H1 (cell line): ENCODE measurements at regions not wholly inside any gene's neighbourhood (a gene's known extent, or its start where the extent isn't known, plus 50 kb on each side); places are given as distances from the start of the nearest gene placed in this dataset.

ENCODE experiments used
- CTCF ChIA-PET: fragments of 300-600 bp; sonication (Branson Sonifier 250); formaldehyde crosslinking; loops from one replicate; lab custom pipeline; 2021; ENCODE audit not compliant: partially characterized antibody; lab: Charles Lee
- POLR2A ChIA-PET: fragments of 300-600 bp; sonication (Branson Sonifier 250); formaldehyde crosslinking; loops from one replicate; lab custom pipeline; 2021; ENCODE audit warnings: inconsistent platforms; ENCODE audit not compliant: partially characterized antibody; lab: Charles Lee
- DNase-seq, 2 experiments: peaks; one replicate each; pipeline versions ENCODE4 v3.0.0 to v3.0.0-alpha.2; 2010 to 2022; ENCODE audit warnings: low spot score in 2 of 2, low read depth in 1 of 2, mixed read lengths in 1 of 2
- FAIRE-seq: peaks from 2 replicates; lab custom pipeline; 2011; peaks lifted over from hg19 to GRCh38; lab: Jason Lieb, UNC
- H2AFZ ChIP-seq: 2 replicates; pipeline ENCODE4 v1.8.1; 2012; ENCODE audit warnings: low read length, inconsistent platforms
- H2AK5ac ChIP-seq: 2 replicates; pipeline ENCODE4 v1.6.1; 2013; ENCODE audit warnings: low read depth, low read length
- H2BK120ac ChIP-seq: replicated peaks from 2 replicates; pipeline ENCODE3; 2013; ENCODE audit warnings: low read depth, low read length, inconsistent platforms
- H2BK12ac ChIP-seq: 2 replicates; pipeline ENCODE4 v1.6.1; 2013; ENCODE audit warnings: low read depth, low read length
- H2BK15ac ChIP-seq: 2 replicates; pipeline ENCODE4 v1.6.1; 2013; ENCODE audit warnings: low read length
- H2BK20ac ChIP-seq: 2 replicates; pipeline ENCODE4 v1.6.1; 2013; ENCODE audit warnings: low read length
- H2BK5ac ChIP-seq: 2 replicates; pipeline ENCODE4 v1.6.1; 2013; ENCODE audit warnings: low read depth, low read length
- H3K14ac ChIP-seq: 2 replicates; pipeline ENCODE4 v1.6.1; 2013; ENCODE audit warnings: inconsistent platforms; ENCODE audit not compliant: insufficient read length
- H3K18ac ChIP-seq: 2 replicates; pipeline ENCODE4 v1.6.1; 2013; ENCODE audit warnings: low read length; ENCODE audit errors: extremely low read depth
- H3K23ac ChIP-seq: 2 replicates; pipeline ENCODE4 v1.6.1; 2013; ENCODE audit warnings: inconsistent platforms; ENCODE audit not compliant: insufficient read length
- H3K23me2 ChIP-seq: 2 replicates; pipeline ENCODE4 v1.6.1; 2013; ENCODE audit warnings: low read depth, low read length
- H3K27ac ChIP-seq: 2 replicates; pipeline ENCODE4 v1.6.1; 2011; ENCODE audit warnings: low read depth, low read length, inconsistent platforms
- H3K27me3 ChIP-seq, 4 experiments: replicated peaks in 1 of 4; 1 replicate in 1 of 4; 2 replicates in 3 of 4; pipeline versions ENCODE4 v1.6.1 to v1.8.1; 2011 to 2013; ENCODE audit warnings: low read length in 3 of 4, mild to moderate bottlenecking in 3 of 4, inconsistent platforms in 2 of 4, mixed read lengths in 2 of 4, moderate library complexity in 1 of 4; ENCODE audit not compliant: control insufficient read depth in 3 of 4, insufficient read depth in 3 of 4; ENCODE audit errors: extremely low read depth in 1 of 4
- H3K36me3 ChIP-seq, 4 experiments: 2 replicates each; pipeline versions ENCODE4 v1.6.1 to v1.8.1; 2011 to 2013; ENCODE audit warnings: mild to moderate bottlenecking in 4 of 4, low read length in 3 of 4, moderate library complexity in 2 of 4, control low read depth in 1 of 4, inconsistent platforms in 1 of 4; ENCODE audit not compliant: insufficient read depth in 4 of 4, control insufficient read depth in 2 of 4
- H3K4ac ChIP-seq: replicated peaks from 2 replicates; pipeline ENCODE3; 2013; ENCODE audit warnings: low read length, low read depth, mixed read lengths, inconsistent platforms; ENCODE audit not compliant: insufficient read length
- H3K4me1 ChIP-seq, 4 experiments: replicated peaks in 1 of 4; 1 replicate in 1 of 4; 2 replicates in 3 of 4; pipeline versions ENCODE4 v1.6.1 to v1.8.1; 2011 to 2013; ENCODE audit warnings: low read length in 3 of 4, inconsistent platforms in 2 of 4, mixed read lengths in 1 of 4; ENCODE audit not compliant: insufficient read depth in 4 of 4, control insufficient read depth in 3 of 4
- H3K4me2 ChIP-seq, 2 experiments: 2 replicates each; pipeline versions ENCODE4 v1.6.1 to v1.8.1; 2011 to 2013; ENCODE audit warnings: low read depth in 2 of 2, low read length in 2 of 2, control low read depth in 1 of 2, inconsistent platforms in 1 of 2, mild to moderate bottlenecking in 1 of 2; ENCODE audit not compliant: insufficient read depth in 1 of 2
- H3K4me3 ChIP-seq, 4 experiments: fragments of 200-600, 300-600 bp in 1 of 4; sonication (generic), shearing (Covaris generic), sonication (Bioruptor Twin) in 1 of 4; 2 replicates each; pipeline versions ENCODE4 v1.5.1 to v1.8.1; 2011 to 2016; ENCODE audit warnings: low read length in 4 of 4, low read depth in 3 of 4, control low read depth in 2 of 4, inconsistent platforms in 2 of 4, mild to moderate bottlenecking in 2 of 4, mixed read lengths in 1 of 4, moderate library complexity in 1 of 4; ENCODE audit not compliant: insufficient read depth in 2 of 4; ENCODE audit errors: extremely low read depth in 1 of 4
- H3K56ac ChIP-seq: replicated peaks from 2 replicates; pipeline ENCODE3; 2013; ENCODE audit warnings: low read depth, mild to moderate bottlenecking, mixed read lengths, low read length, inconsistent platforms; ENCODE audit not compliant: insufficient read length
- H3K79me1 ChIP-seq: 2 replicates; pipeline ENCODE4 v1.6.1; 2013; ENCODE audit warnings: low read depth, low read length, control low read depth
- H3K79me2 ChIP-seq, 2 experiments: 2 replicates each; pipeline versions ENCODE4 v1.6.1 to v1.8.1; 2012 to 2013; ENCODE audit warnings: low read length in 2 of 2, mild to moderate bottlenecking in 2 of 2, inconsistent platforms in 1 of 2; ENCODE audit not compliant: insufficient read depth in 2 of 2, control insufficient read depth in 1 of 2
- H3K9ac ChIP-seq, 4 experiments: replicated peaks in 1 of 4; 1 replicate in 1 of 4; 2 replicates in 3 of 4; pipeline versions ENCODE4 v1.6.1 to v1.8.1; 2011 to 2013; ENCODE audit warnings: low read depth in 3 of 4, low read length in 3 of 4, control low read depth in 2 of 4, mild to moderate bottlenecking in 2 of 4, moderate library complexity in 2 of 4, inconsistent platforms in 1 of 4; ENCODE audit errors: extremely low read depth in 1 of 4
- H3K9me3 ChIP-seq, 2 experiments: 2 replicates each; pipeline versions ENCODE4 v1.6.1 to v1.8.1; 2012 to 2013; ENCODE audit warnings: mild to moderate bottlenecking in 2 of 2, moderate library complexity in 2 of 2, control low read depth in 1 of 2, inconsistent platforms in 1 of 2, low read depth in 1 of 2, low read length in 1 of 2, mixed read lengths in 1 of 2; ENCODE audit not compliant: insufficient read depth in 2 of 2
- H4K20me1 ChIP-seq, 2 experiments: replicated peaks in 1 of 2; 2 replicates each; pipeline versions ENCODE3 to v1.8.1; 2011 to 2013; ENCODE audit warnings: inconsistent platforms in 2 of 2, low read length in 2 of 2, mild to moderate bottlenecking in 1 of 2; ENCODE audit not compliant: insufficient read depth in 2 of 2, control insufficient read depth in 1 of 2
- H4K5ac ChIP-seq: 2 replicates; pipeline ENCODE4 v1.6.1; 2013; ENCODE audit warnings: low read length, low read depth, mixed read lengths, inconsistent platforms; ENCODE audit not compliant: insufficient read length
- H4K8ac ChIP-seq: 2 replicates; pipeline ENCODE4 v1.8.0; 2013; ENCODE audit warnings: mild to moderate bottlenecking, moderate library complexity, low read length, inconsistent platforms; ENCODE audit not compliant: insufficient read depth; ENCODE audit errors: extremely low read depth
- H4K91ac ChIP-seq: replicated peaks from 2 replicates; pipeline ENCODE3; 2013; ENCODE audit warnings: low read length, mixed read lengths, inconsistent platforms; ENCODE audit not compliant: insufficient read length
- BRCA1 ChIP-seq: IDR thresholded peaks from 2 replicates; pipeline ENCODE4 v1.6.1; 2012; ENCODE audit warnings: low read depth, low read length, improper control_type of control experiment
- CBX8 ChIP-seq: fragments of 300-800, 300-1000 bp; sonication (generic); IDR thresholded peaks from 2 replicates; pipeline ENCODE4 v1.7.1; 2016; ENCODE audit warnings: low read depth, low read length, borderline replicate concordance
- E2F6 ChIP-seq: IDR thresholded peaks from 2 replicates; pipeline ENCODE4 v1.6.1; 2012; ENCODE audit warnings: inconsistent platforms
- KDM1A ChIP-seq: fragments of 200-600, 300-600 bp; sonication (generic); IDR thresholded peaks from 2 replicates; pipeline ENCODE4 v1.7.1; 2016; ENCODE audit warnings: mild to moderate bottlenecking, low read length, borderline replicate concordance
- KDM5A ChIP-seq: fragments of 200-600 bp; IDR thresholded peaks from 2 replicates; pipeline ENCODE4 v1.7.1; 2012; ENCODE audit warnings: mild to moderate bottlenecking, low read length, inconsistent platforms, mixed read lengths
- RNF2 ChIP-seq: fragments of 200-900, 300-1000 bp; sonication (generic); IDR thresholded peaks from 2 replicates; pipeline ENCODE4 v1.7.1; 2016; ENCODE audit warnings: borderline replicate concordance, low read depth, mild to moderate bottlenecking, antibody characterized with exemption, low read length; ENCODE audit not compliant: poor library complexity, severe bottlenecking; ENCODE audit errors: missing control alignments
- SP4 ChIP-seq: IDR thresholded peaks from 2 replicates; pipeline ENCODE4 v1.6.1; 2012; ENCODE audit warnings: low read length, inconsistent platforms
- WGBS, 2 experiments: shearing (Covaris generic) in 1 of 2; methylation state at CpG; one replicate each; pipeline versions ENCODE4 v1.1.6 to v1.1.7; 2013 to 2015; ENCODE audit warnings: low lambda C conversion rate in 2 of 2, mixed read lengths in 2 of 2, inconsistent platforms in 1 of 2, low coverage in 1 of 2, missing lambda C conversion rate in 1 of 2; ENCODE audit not compliant: insufficient replicate concordance in 2 of 2, insufficient coverage in 1 of 2, insufficient read length in 1 of 2; ENCODE audit errors: extremely low coverage in 1 of 2, missing lambda C conversion rate in 1 of 2; 5-methylcytosine and 5-hydroxymethylcytosine counted together
- TF ChIP-seq, protein P1 (sequence below): IDR thresholded peaks from 2 replicates; pipeline ENCODE4 v1.6.1; 2011; ENCODE audit warnings: low read depth, mild to moderate bottlenecking, low read length; ENCODE audit not compliant: insufficient read depth

DNA sequence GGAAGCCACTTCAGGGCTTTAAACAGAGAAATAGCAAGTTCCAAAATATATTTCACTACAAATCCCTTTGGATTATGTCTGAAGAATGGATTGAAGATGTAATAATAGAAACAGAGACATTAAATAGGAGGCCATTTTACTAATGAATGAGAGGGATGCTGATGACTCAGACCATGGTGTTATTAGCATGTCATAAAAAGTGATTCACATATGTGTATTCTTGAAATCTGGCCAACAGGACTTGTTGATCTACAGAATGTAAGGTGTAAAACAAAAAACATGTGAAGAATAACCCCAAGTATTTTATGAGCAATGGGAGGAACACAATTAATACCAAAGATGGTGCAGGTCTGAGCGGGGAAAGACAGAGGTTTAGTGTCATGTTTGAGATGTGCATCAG is 873.7 kb downstream of the SLITRK5 start:
- FAIRE-seq (no peak), DNase-seq (no peak)
- Histone ChIP-seq H4K8ac (no peak overlapping the region), H2BK15ac (no peak overlapping the region), H3K4me1 (no peaks in the 10 kb centered on the region), H4K20me1 (no peaks in the 10 kb centered on the region), H2BK20ac (no peak overlapping the region), H2AK5ac (no peak overlapping the region), H2AFZ (no peak overlapping the region), H4K91ac (no peak overlapping the region), H2BK12ac (no peak overlapping the region), H3K56ac (no peak overlapping the region), H3K4me2 (no peak overlapping the region), H3K27me3 (no peaks in the 10 kb centered on the region), H3K4me3 (no peak overlapping the region), H3K23ac (no peak overlapping the region), H3K9me3 (no peaks in the 10 kb centered on the region), H3K14ac (no peak overlapping the region), H3K23me2 (no peaks in the 10 kb centered on the region), H4K5ac (no peak overlapping the region), H3K79me2 (no peaks in the 10 kb centered on the region), H2BK5ac (no peak overlapping the region), H3K9ac (no peak overlapping the region), H3K18ac (no peak overlapping the region), H3K27ac (no peak overlapping the region), H3K79me1 (no peaks in the 10 kb centered on the region), H3K36me3 (no peaks in the 10 kb centered on the region), H3K4ac (no peak overlapping the region), H2BK120ac (no peak overlapping the region)
- POLR2A ChIA-PET = no interaction called here
- TF ChIP-seq, protein P1, sequence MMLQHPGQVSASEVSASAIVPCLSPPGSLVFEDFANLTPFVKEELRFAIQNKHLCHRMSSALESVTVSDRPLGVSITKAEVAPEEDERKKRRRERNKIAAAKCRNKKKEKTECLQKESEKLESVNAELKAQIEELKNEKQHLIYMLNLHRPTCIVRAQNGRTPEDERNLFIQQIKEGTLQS = no peak
- TF ChIP-seq RNF2 = no peak
- TF ChIP-seq KDM5A = no peak
- no peak for TF ChIP-seq CBX8
- TF ChIP-seq KDM1A = no peak
- no peak for TF ChIP-seq E2F6
- no peak for TF ChIP-seq SP4
- TF ChIP-seq BRCA1 = no peak
- whole genome bisulfite sequencing, 2 experiments = 85% methylated on average over 1 of the region's 1 CpG; no CpG with 5 or more reads in 1 of the 2 experiments
- CTCF ChIA-PET = no interaction called here
